MCF 10A (cell line): ENCODE measurements at regions not wholly inside any gene's neighbourhood (a gene's known extent, or its start where the extent isn't known, plus 50 kb on each side); places are given as distances from the start of the nearest gene placed in this dataset.

ENCODE experiments used
- BruUV-seq: library from RNA; stranded (reverse); fragments of 400-500 nt; replicated peaks from 2 replicates; lab custom pipeline; 2021; lab: Mats Ljungman, UMichigan
- CTCF ChIA-PET: fragments of 300-600 bp; sonication (Branson Sonifier 250); formaldehyde crosslinking; extraction: SDS; loops from one replicate; lab custom pipeline; 2021; ENCODE audit warnings: antibody characterized with exemption, inconsistent platforms; lab: Yijun Ruan, JAX
- POLR2A ChIA-PET: fragments of 300-600, 350-650 bp; sonication (Branson Sonifier 250); formaldehyde crosslinking; extraction: SDS; loops from one replicate; lab custom pipeline; 2020; ENCODE audit warnings: antibody characterized with exemption, inconsistent platforms; lab: Yijun Ruan, JAX
- DNase-seq: peaks from one replicate; pipeline ENCODE4 v3.0.0-alpha.2; 2018; ENCODE audit not compliant: unreplicated experiment
- H3K27ac Mint-ChIP-seq: one replicate; pipeline ENCODE4 v1.8.0; 2022; ENCODE audit warnings: mild to moderate bottlenecking, low read depth, mixed read lengths; ENCODE audit not compliant: unreplicated experiment
- H3K27me3 Mint-ChIP-seq: one replicate; pipeline ENCODE4 v1.8.0; 2022; ENCODE audit warnings: mixed read lengths; ENCODE audit not compliant: insufficient read depth, unreplicated experiment
- H3K36me3 Mint-ChIP-seq: one replicate; pipeline ENCODE4 v1.8.0; 2022; ENCODE audit warnings: mild to moderate bottlenecking, moderate library complexity, mixed read lengths; ENCODE audit not compliant: insufficient read depth, unreplicated experiment
- H3K4me1 Mint-ChIP-seq: one replicate; pipeline ENCODE4 v1.8.0; 2022; ENCODE audit warnings: mixed read lengths; ENCODE audit not compliant: insufficient read depth, unreplicated experiment
- H3K4me3 Mint-ChIP-seq: one replicate; pipeline ENCODE4 v1.8.0; 2022; ENCODE audit warnings: mild to moderate bottlenecking, moderate library complexity, mixed read lengths; ENCODE audit not compliant: unreplicated experiment
- H3K9me3 Mint-ChIP-seq: one replicate; pipeline ENCODE4 v1.8.0; 2022; ENCODE audit warnings: mixed read lengths; ENCODE audit not compliant: unreplicated experiment
- CTCF ChIP-seq: fragments of 200-600 bp; IDR thresholded peaks from one replicate; pipeline ENCODE4 v1.8.0; 2022; ENCODE audit warnings: antibody characterized with exemption, mild to moderate bottlenecking; ENCODE audit not compliant: unreplicated experiment
- intact Hi-C: fragments of 100-400 bp; cut with micrococcal nuclease; formaldehyde crosslinking; loops from 2 replicates; pipeline ENCODE4 v1.14.1; 2022

GRCh38 chr6:113362301-113363047, 494.7 kb upstream of the MARCKS start:
- Mint-ChIP-seq H3K27me3 (no peaks in the 10 kb centered on the region), H3K36me3 (no peaks in the 10 kb centered on the region), H3K4me1 (peaks cover 30% of the 10 kb centered on the region), H3K4me3 (no peak overlapping the region), H3K27ac (no peak overlapping the region), H3K9me3 (peaks cover 8% of the 10 kb centered on the region)
- DNase-seq = no peak
- no TSS peak for BruUV-seq
- CTCF ChIA-PET = interaction anchor here (0.6 to 0.7 kb wide), 2 partner anchors 14 to 1182 kb away, joined by 3 read pairs; no protein-coding TSS in a partner anchor
- intact Hi-C loops = no loop called here
- TF ChIP-seq CTCF = no peak
- POLR2A ChIA-PET = no interaction called here

- H3K27me3 Mint-ChIP-seq = no peaks in the 10 kb centered on the region
These were observed 493.9 kb upstream of the MARCKS start for GRCh38 chr6:113363048-113363798.

GRCh38 chr6:113363866-113364265, 493.3 kb upstream of the MARCKS start:
- H3K36me3 Mint-ChIP-seq = no peaks in the 10 kb centered on the region
- POLR2A ChIA-PET = no interaction called here
- intact Hi-C loops = no loop called here
- no peak overlapping the region for H3K4me3 Mint-ChIP-seq
- DNase-seq = no peak
- peaks cover 30% of the 10 kb centered on the region for H3K4me1 Mint-ChIP-seq
- H3K27ac Mint-ChIP-seq = no peak overlapping the region
- CTCF ChIA-PET = interaction anchor here (0.7 kb wide), 1 partner anchor 186 kb away, joined by 5 read pairs; no protein-coding TSS in a partner anchor
- peaks cover 8% of the 10 kb centered on the region for H3K9me3 Mint-ChIP-seq
- H3K27me3 Mint-ChIP-seq = no peaks in the 10 kb centered on the region
- BruUV-seq = no TSS peak
- TF ChIP-seq CTCF = no peak

More at GRCh38 chr6:113363048-113363798, 493.9 kb upstream of the MARCKS start:
- Mint-ChIP-seq H3K4me3 (no peak overlapping the region), H3K36me3 (no peaks in the 10 kb centered on the region), H3K4me1 (peaks cover 30% of the 10 kb centered on the region), H3K27ac (no peak overlapping the region), H3K9me3 (peaks cover 8% of the 10 kb centered on the region)
- no peak for DNase-seq
- POLR2A ChIA-PET = no interaction called here
- intact Hi-C loops = no loop called here
- CTCF ChIA-PET = interaction anchor here (0.6 kb wide), 1 partner anchor 1183 kb away, joined by 3 read pairs; no protein-coding TSS in a partner anchor
- no peak for TF ChIP-seq CTCF
- BruUV-seq = no TSS peak

GRCh38 chr6:113364766-113365165, 492.4 kb upstream of the MARCKS start:
- no peak overlapping the region for H3K27ac Mint-ChIP-seq
- intact Hi-C loops = no loop called here

More at GRCh38 chr6:113364766-113365165, 492.4 kb upstream of the MARCKS start:
- Mint-ChIP-seq H3K9me3 (peaks cover 8% of the 10 kb centered on the region), H3K36me3 (no peaks in the 10 kb centered on the region), H3K4me3 (no peak overlapping the region), H3K4me1 (peaks cover 27% of the 10 kb centered on the region), H3K27me3 (no peaks in the 10 kb centered on the region)
- no TSS peak for BruUV-seq
- no peak for DNase-seq
- ChIA-PET CTCF (no interaction called here), POLR2A (interaction anchor here (1.0 kb wide), 1 partner anchor 21 kb away, joined by 3 read pairs; no protein-coding TSS in a partner anchor)
- TF ChIP-seq CTCF = no peak
